ENCODE measurements at regions not wholly inside any gene's neighbourhood (a gene's known extent, or its start where the extent isn't known, plus 50 kb on each side); places are given as distances from the start of the nearest gene placed in this dataset.

GRCh38 chr13:40484974-40485373 lies 181.5 kb downstream of the FOXO1 start:
- H3K4me3 ChIP-seq (ENCODE audit: low read depth in 1 of 2, low read length in 1 of 2): no peak overlapping the region
- no peaks in the 10 kb centered on the region for H3K4me1 ChIP-seq (ENCODE audit: control insufficient read depth in 1 of 2, insufficient read depth in 1 of 2, low read depth in 1 of 2, low read length in 1 of 2)
- no peaks in the 10 kb centered on the region for H3K36me3 ChIP-seq
- no peak overlapping the region for H3K27ac ChIP-seq
- no peak for TF ChIP-seq CTCF (IDR thresholded peaks at IDR 0.05)
- peaks cover 17% of the 10 kb centered on the region for H3K27me3 ChIP-seq
- H3K9me3 ChIP-seq: no peaks in the 10 kb centered on the region

GRCh38 chr13:40485611-40486517 lies 180.6 kb downstream of the FOXO1 start:
- no peak overlapping the region for H3K27ac ChIP-seq
- TF ChIP-seq CTCF (IDR thresholded peaks at IDR 0.05): no peak
- no peaks in the 10 kb centered on the region for H3K4me1 ChIP-seq (ENCODE audit: control insufficient read depth in 1 of 2, insufficient read depth in 1 of 2, low read depth in 1 of 2, low read length in 1 of 2)
- no peaks in the 10 kb centered on the region for H3K36me3 ChIP-seq
- no peak overlapping the region for H3K4me3 ChIP-seq (ENCODE audit: low read depth in 1 of 2, low read length in 1 of 2)
- peaks cover 17% of the 10 kb centered on the region for H3K27me3 ChIP-seq
- no peaks in the 10 kb centered on the region for H3K9me3 ChIP-seq

- Histone ChIP-seq H3K27me3 (peaks cover 17% of the 10 kb centered on the region), H3K36me3 (no peaks in the 10 kb centered on the region), H3K4me3 (ENCODE audit: low read depth in 1 of 2, low read length in 1 of 2) (no peak overlapping the region), H3K9me3 (no peaks in the 10 kb centered on the region), H3K4me1 (ENCODE audit: control insufficient read depth in 1 of 2, insufficient read depth in 1 of 2, low read depth in 1 of 2, low read length in 1 of 2) (no peaks in the 10 kb centered on the region), H3K27ac (no peak overlapping the region)
- TF ChIP-seq CTCF (IDR thresholded peaks at IDR 0.05): no peak
These were observed 179.8 kb downstream of the FOXO1 start for GRCh38 chr13:40486518-40487163.

GRCh38 chr13:40488869-40489391 lies 177.5 kb downstream of the FOXO1 start:
- Histone ChIP-seq H3K4me3 (ENCODE audit: low read depth in 1 of 2, low read length in 1 of 2) (no peak overlapping the region), H3K36me3 (no peaks in the 10 kb centered on the region), H3K27me3 (peaks cover 17% of the 10 kb centered on the region), H3K9me3 (no peaks in the 10 kb centered on the region), H3K27ac (no peak overlapping the region), H3K4me1 (ENCODE audit: control insufficient read depth in 1 of 2, insufficient read depth in 1 of 2, low read depth in 1 of 2, low read length in 1 of 2) (no peaks in the 10 kb centered on the region)
- no peak for TF ChIP-seq CTCF (IDR thresholded peaks at IDR 0.05)

GRCh38 chr13:40490086-40490758 lies 176.2 kb downstream of the FOXO1 start:
- Histone ChIP-seq H3K9me3 (no peaks in the 10 kb centered on the region), H3K4me1 (ENCODE audit: control insufficient read depth in 1 of 2, insufficient read depth in 1 of 2, low read depth in 1 of 2, low read length in 1 of 2) (no peaks in the 10 kb centered on the region), H3K4me3 (ENCODE audit: low read depth in 1 of 2, low read length in 1 of 2) (no peak overlapping the region), H3K27me3 (peaks cover 19% of the 10 kb centered on the region), H3K36me3 (no peaks in the 10 kb centered on the region), H3K27ac (no peak overlapping the region)
- no peak for TF ChIP-seq CTCF (IDR thresholded peaks at IDR 0.05)
